LNCAP (cell line): ENCODE measurements at regions not wholly inside any gene's neighbourhood (a gene's known extent, or its start where the extent isn't known, plus 50 kb on each side); places are given as distances from the start of the nearest gene placed in this dataset.

Source experiments
- CTCF ChIP-seq: fragments of 450-650 bp; IDR thresholded peaks from 2 replicates; pipeline ENCODE4 v1.5.1; 2017; ENCODE audit warnings: mild to moderate bottlenecking

- no peak for TF ChIP-seq CTCF
These were observed 227.9 kb upstream of the SPRED2 start for GRCh38 chr2:65660340-65660739.

DNA sequence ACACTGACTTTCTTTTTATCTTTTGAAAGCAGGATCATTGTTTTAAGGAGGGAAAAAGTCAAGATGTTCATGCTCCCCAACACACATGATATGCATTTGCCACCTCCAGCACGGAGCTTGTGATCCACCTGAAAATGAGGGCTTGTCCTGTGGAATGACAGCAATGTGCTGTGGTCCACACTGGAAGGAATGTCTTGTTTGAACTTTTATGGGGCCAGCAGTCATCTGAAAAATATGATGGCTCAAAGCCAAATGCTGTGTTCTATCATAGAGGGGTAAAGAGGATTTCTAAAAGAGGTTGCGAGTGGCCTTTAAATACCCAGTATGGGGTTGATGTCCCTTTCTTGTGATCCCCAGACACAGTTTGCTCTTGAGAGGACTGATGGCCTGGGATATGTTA, 226.5 kb upstream of the SPRED2 start:
- TF ChIP-seq CTCF = no peak

GRCh38 chr2:65658266-65658665, 225.9 kb upstream of the SPRED2 start:
- no peak for TF ChIP-seq CTCF

GRCh38 chr2:65656160-65656718, 223.8 kb upstream of the SPRED2 start:
- no peak for TF ChIP-seq CTCF

DNA sequence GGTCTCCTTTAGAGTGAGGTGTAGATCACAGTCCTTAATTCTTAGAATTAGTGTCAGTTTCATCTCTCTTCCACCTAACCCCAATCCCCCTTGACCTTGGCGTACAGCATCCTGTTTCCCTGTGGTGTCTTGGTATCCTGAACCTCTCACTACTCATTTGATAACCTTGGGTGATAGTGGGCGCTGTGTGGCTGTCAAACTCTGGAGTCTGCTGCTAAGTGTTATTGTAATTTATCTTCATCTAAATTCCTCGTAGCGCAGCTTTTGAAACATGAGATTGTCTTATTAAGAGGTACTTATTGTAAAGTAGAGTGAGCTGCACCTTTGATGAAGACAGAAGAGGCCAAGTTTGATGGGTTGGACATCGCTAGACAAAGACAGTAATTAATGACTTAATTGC, 222.6 kb upstream of the SPRED2 start:
- TF ChIP-seq CTCF = no peak

- TF ChIP-seq CTCF = no peak
These were observed 222.1 kb upstream of the SPRED2 start for GRCh38 chr2:65654496-65654895.

- no peak for TF ChIP-seq CTCF
These were observed 219.7 kb upstream of the SPRED2 start for GRCh38 chr2:65652066-65652465.

DNA sequence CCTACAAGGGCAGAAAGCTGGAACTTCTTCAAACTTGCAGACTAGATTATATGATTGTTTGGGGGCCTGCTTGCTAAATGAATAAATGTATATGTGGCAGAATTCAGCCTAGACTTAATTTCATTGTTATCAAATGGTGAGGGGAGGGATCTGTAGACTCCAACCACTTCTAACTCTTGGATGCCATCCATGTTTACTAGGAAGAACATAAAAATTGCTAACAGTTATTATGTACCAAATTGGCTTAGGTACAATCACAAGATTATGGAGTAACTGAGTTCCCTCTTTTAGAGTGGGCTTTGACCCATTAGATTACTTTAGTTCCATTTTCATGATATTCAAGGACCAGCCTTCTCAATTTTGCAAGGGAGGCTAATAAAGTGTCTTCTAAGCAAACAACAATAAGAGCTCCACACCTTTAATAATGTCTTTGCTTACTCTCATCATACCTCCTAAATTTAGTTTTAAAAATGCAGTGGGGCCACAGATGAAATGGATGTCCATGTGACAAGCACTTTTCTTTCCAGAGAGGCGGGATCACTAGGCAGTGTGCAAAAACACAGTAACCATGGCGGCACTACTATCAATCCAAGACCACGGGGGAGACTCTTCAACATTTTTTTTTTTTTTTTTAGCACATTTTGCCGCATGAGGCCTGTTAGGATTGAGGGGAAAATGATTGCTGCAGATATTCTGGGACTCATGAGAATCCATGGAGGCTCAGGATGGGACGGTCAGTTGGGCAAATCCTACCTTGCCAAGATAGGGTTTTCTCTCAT, 217.6 kb upstream of the SPRED2 start:
- TF ChIP-seq CTCF = no peak
